GM23338 (cell line): ENCODE measurements at regions not wholly inside any gene's neighbourhood (a gene's known extent, or its start where the extent isn't known, plus 50 kb on each side); places are given as distances from the start of the nearest gene placed in this dataset.

Source experiments
- ATAC-seq: fragments of 200-7000 bp; cut with Tn5 transposase; 3 replicates; pipeline ENCODE4 v1.9.1; 2020
- DNase-seq: peaks from one replicate; pipeline ENCODE4 v3.0.0-alpha.2; 2015; ENCODE audit warnings: low spot score
- H2AFZ ChIP-seq: fragments of 200-600 bp; sonication (generic); 2 replicates; pipeline ENCODE4 v1.8.0; 2016; ENCODE audit warnings: antibody characterized with exemption, mild to moderate bottlenecking, moderate library complexity
- H3F3A ChIP-seq: fragments of 200-600 bp; sonication (generic); replicated peaks from 2 replicates; pipeline ENCODE4 v1.8.0; 2017; ENCODE audit warnings: antibody characterized with exemption, mixed run types, low read depth
- H3K27ac ChIP-seq: fragments of 200-600 bp; sonication (generic); 2 replicates; pipeline ENCODE4 v1.6.1; 2016; ENCODE audit warnings: low read depth
- H3K27me3 ChIP-seq: fragments of 200-600 bp; sonication (generic); 2 replicates; pipeline ENCODE4 v1.8.0; 2016; ENCODE audit warnings: mild to moderate bottlenecking, mixed run types, moderate library complexity; ENCODE audit not compliant: insufficient read depth
- H3K36me3 ChIP-seq: fragments of 200-600 bp; sonication (generic); 2 replicates; pipeline ENCODE4 v1.8.0; 2016; ENCODE audit warnings: mild to moderate bottlenecking; ENCODE audit not compliant: insufficient read depth
- H3K4me1 ChIP-seq: fragments of 200-600 bp; sonication (generic); 2 replicates; pipeline ENCODE4 v1.8.0; 2016; ENCODE audit warnings: mild to moderate bottlenecking, moderate library complexity; ENCODE audit not compliant: insufficient read depth
- H3K4me2 ChIP-seq: fragments of 200-600 bp; sonication (generic); 2 replicates; pipeline ENCODE4 v1.7.1; 2017; ENCODE audit warnings: mixed run types
- H3K4me3 ChIP-seq: fragments of 200-600 bp; sonication (generic); 2 replicates; pipeline ENCODE4 v1.6.1; 2016; ENCODE audit warnings: mixed run types
- H3K79me2 ChIP-seq: fragments of 200-600 bp; sonication (generic); replicated peaks from 2 replicates; pipeline ENCODE4 v1.8.0; 2017; ENCODE audit warnings: mild to moderate bottlenecking; ENCODE audit not compliant: insufficient read depth
- H3K9me2 ChIP-seq: fragments of 200-600 bp; sonication (generic); 2 replicates; pipeline ENCODE4 v1.8.0; 2017; ENCODE audit not compliant: insufficient read depth
- H4K20me1 ChIP-seq: fragments of 200-600 bp; sonication (generic); replicated peaks from 2 replicates; pipeline ENCODE4 v1.8.0; 2017; ENCODE audit warnings: mild to moderate bottlenecking; ENCODE audit not compliant: insufficient read depth
- H3K27ac Mint-ChIP-seq: 2 replicates; pipeline ENCODE4 v1.8.0; 2020; ENCODE audit warnings: inconsistent platforms, mild to moderate bottlenecking, moderate library complexity, mixed read lengths
- H3K27me3 Mint-ChIP-seq: 3 replicates; pipeline ENCODE4 v1.8.0; 2022; ENCODE audit warnings: low read depth, mild to moderate bottlenecking, moderate library complexity, mixed read lengths, inconsistent platforms; ENCODE audit not compliant: insufficient read depth, poor library complexity
- H3K36me3 Mint-ChIP-seq: 3 replicates; pipeline ENCODE4 v1.8.0; 2021; ENCODE audit warnings: low read depth, mild to moderate bottlenecking, inconsistent platforms, moderate library complexity, mixed read lengths
- H3K4me1 Mint-ChIP-seq: 3 replicates; pipeline ENCODE4 v1.8.0; 2020; ENCODE audit warnings: mild to moderate bottlenecking, inconsistent platforms, mixed read lengths
- H3K4me3 Mint-ChIP-seq: 3 replicates; pipeline ENCODE4 v1.8.0; 2021; ENCODE audit warnings: moderate library complexity, mild to moderate bottlenecking, inconsistent platforms, mixed read lengths
- H3K9me3 Mint-ChIP-seq: 3 replicates; pipeline ENCODE4 v1.8.0; 2020; ENCODE audit warnings: moderate library complexity, mild to moderate bottlenecking, inconsistent platforms, mixed read lengths
- CREB1 ChIP-seq: fragments of 250-450 bp; sonication (Bioruptor Pico); IDR thresholded peaks from 2 replicates; pipeline ENCODE4 v1.5.0; 2020; ENCODE audit warnings: low read depth, mild to moderate bottlenecking, moderate library complexity
- ETS1 ChIP-seq: IDR thresholded peaks from 2 replicates; pipeline ENCODE4 v1.6.1; 2016; ENCODE audit warnings: antibody characterized with exemption
- EZH2 ChIP-seq: fragments of 200-600 bp; sonication (generic); IDR thresholded peaks from one replicate; pipeline ENCODE4 v1.8.0; 2017; ENCODE audit warnings: antibody characterized with exemption, mild to moderate bottlenecking, low read depth; ENCODE audit not compliant: unreplicated experiment
- NANOG ChIP-seq: IDR thresholded peaks from 2 replicates; pipeline ENCODE4 v1.6.1; 2016; ENCODE audit warnings: antibody characterized with exemption, borderline replicate concordance
- POLR2AphosphoS5 ChIP-seq: IDR thresholded peaks from 2 replicates; pipeline ENCODE4 v1.6.1; 2016; ENCODE audit warnings: antibody characterized with exemption, low read depth
- REST ChIP-seq: IDR thresholded peaks from one replicate; pipeline ENCODE4 v1.6.1; 2018; ENCODE audit warnings: antibody characterized with exemption; ENCODE audit not compliant: unreplicated experiment
- STAT1 ChIP-seq: IDR thresholded peaks from one replicate; pipeline ENCODE4 v1.6.1; 2016; ENCODE audit warnings: antibody characterized with exemption; ENCODE audit not compliant: unreplicated experiment
- ZNF462 ChIP-seq: fragments of 250-450 bp; sonication (Bioruptor Pico); IDR thresholded peaks from 2 replicates; pipeline ENCODE4 v1.5.0; 2020; ENCODE audit warnings: mild to moderate bottlenecking, moderate library complexity

- no peak for TF ChIP-seq ZNF462 (CRISPR knock-in tag)
Measured at GRCh38 chr13:33751151-33751550, 66.8 kb upstream of the RFC3 start (continued).

GRCh38 chr13:33752094-33752493 is 65.9 kb upstream of the RFC3 start:
- no peak for ATAC-seq
- no peak overlapping the region for H3K27ac Mint-ChIP-seq
- Histone ChIP-seq H3K4me2 (no peak overlapping the region), H3K27ac (no peak overlapping the region), H2AFZ (no peak overlapping the region), H3K27me3 (no peaks in the 10 kb centered on the region), H3F3A (no peaks in the 10 kb centered on the region), H3K36me3 (no peaks in the 10 kb centered on the region), H3K4me3 (no peak overlapping the region), H3K4me1 (no peaks in the 10 kb centered on the region), H3K9me2 (no peaks in the 10 kb centered on the region), H4K20me1 (no peaks in the 10 kb centered on the region), H3K79me2 (no peaks in the 10 kb centered on the region)
- peaks cover 2% of the 10 kb centered on the region; the same call in 1 of the 3 replicates for H3K9me3 Mint-ChIP-seq
- no peaks in the 10 kb centered on the region for H3K36me3 Mint-ChIP-seq
- no peak for DNase-seq
- H3K4me3 Mint-ChIP-seq: no peak overlapping the region
- H3K27me3 Mint-ChIP-seq: no peaks in the 10 kb centered on the region
- H3K4me1 Mint-ChIP-seq: no peaks in the 10 kb centered on the region
- TF ChIP-seq NANOG (no peak), EZH2 (no peak), REST (no peak), STAT1 (no peak), POLR2AphosphoS5 (no peak), ETS1 (no peak), CREB1 (CRISPR knock-in tag) (no peak)
